Suprapubic skin (tissue), 4 donors: ENCODE measurements at regions not wholly inside any gene's neighbourhood (a gene's known extent, or its start where the extent isn't known, plus 50 kb on each side); places are given as distances from the start of the nearest gene placed in this dataset.

Experiments
- DNase-seq, 2 donors: peaks; one replicate each; pipeline ENCODE4 v3.0.0-alpha.2; 2019; ENCODE audit warnings: low spot score in 2 of 2
- H3K27ac ChIP-seq: fragments of 200-600 bp; sonication (generic); one replicate; pipeline ENCODE4 v1.5.1; 2019
- H3K27me3 ChIP-seq: fragments of 200-600 bp; sonication (generic); one replicate; pipeline ENCODE4 v1.5.1; 2019
- H3K36me3 ChIP-seq: fragments of 200-600 bp; sonication (generic); one replicate; pipeline ENCODE4 v1.5.1; 2019
- H3K4me1 ChIP-seq: fragments of 200-600 bp; sonication (generic); one replicate; pipeline ENCODE4 v1.5.1; 2019
- H3K4me3 ChIP-seq: fragments of 200-600 bp; sonication (generic); one replicate; pipeline ENCODE4 v1.5.1; 2019; ENCODE audit warnings: mild to moderate bottlenecking
- H3K9me3 ChIP-seq: fragments of 200-600 bp; sonication (generic); one replicate; pipeline ENCODE4 v1.5.1; 2019
- CTCF ChIP-seq, 2 donors: fragments of 200-600 bp in 1 of 2; fragments of 450-650 bp in 1 of 2; sonication (generic) in 1 of 2; IDR thresholded peaks; one replicate each; pipeline ENCODE4 v1.5.1; 2016 to 2019; ENCODE audit warnings: antibody characterized with exemption in 2 of 2, mild to moderate bottlenecking in 1 of 2, moderate library complexity in 1 of 2
- EP300 ChIP-seq: sonication (generic); formaldehyde crosslinking; IDR thresholded peaks from one replicate; pipeline ENCODE4 v1.6.1; 2017; ENCODE audit warnings: antibody characterized with exemption
- POLR2A ChIP-seq, 2 donors: fragments of 450-650 bp; IDR thresholded peaks; one replicate each; pipeline ENCODE4 v1.6.1; 2017; ENCODE audit warnings: antibody characterized with exemption in 2 of 2, mild to moderate bottlenecking in 2 of 2, moderate library complexity in 2 of 2
- POLR2AphosphoS5 ChIP-seq, 3 donors: sonication (generic); formaldehyde crosslinking; IDR thresholded peaks; one replicate each; pipeline ENCODE4 v1.6.1; 2017; ENCODE audit warnings: antibody characterized with exemption in 3 of 3
- WGBS: methylation state at CpG from one replicate; pipeline ENCODE4 v1.1.5; 2018; 5-methylcytosine and 5-hydroxymethylcytosine counted together

- Histone ChIP-seq H3K4me3 (no peak overlapping the region), H3K27ac (no peak overlapping the region), H3K4me1 (no peaks in the 10 kb centered on the region), H3K36me3 (no peaks in the 10 kb centered on the region), H3K27me3 (no peaks in the 10 kb centered on the region), H3K9me3 (no peaks in the 10 kb centered on the region)
- 46% methylated on average over 3 of the region's 5 CpGs for WGBS
- DNase-seq: no peak
- TF ChIP-seq CTCF (IDR thresholded peaks at IDR 0.05) (no peak), EP300 (no peak), POLR2A (IDR thresholded peaks at IDR 0.05) (no peak), POLR2AphosphoS5 (IDR thresholded peaks at IDR 0.05) (no peak)
These were observed 1322.3 kb downstream of the UQCRFS1 start for GRCh38 chr19:27890696-27891095.

- Histone ChIP-seq H3K36me3 (no peaks in the 10 kb centered on the region), H3K4me1 (no peaks in the 10 kb centered on the region), H3K27ac (no peak overlapping the region), H3K4me3 (no peak overlapping the region), H3K9me3 (no peaks in the 10 kb centered on the region), H3K27me3 (no peaks in the 10 kb centered on the region)
- no peak for TF ChIP-seq POLR2A (IDR thresholded peaks at IDR 0.05)
- TF ChIP-seq POLR2AphosphoS5 (IDR thresholded peaks at IDR 0.05): no peak
- TF ChIP-seq EP300: no peak
- no peak for TF ChIP-seq CTCF (IDR thresholded peaks at IDR 0.05)
- 82% methylated on average over 3 of the region's 3 CpGs for WGBS
- DNase-seq: no peak
These were observed 1322.7 kb downstream of the UQCRFS1 start for GRCh38 chr19:27890206-27890605.

- WGBS: 91% methylated on average over 3 of the region's 3 CpGs
- H3K36me3 ChIP-seq: no peaks in the 10 kb centered on the region
- no peaks in the 10 kb centered on the region for H3K9me3 ChIP-seq
- TF ChIP-seq EP300 (no peak), POLR2AphosphoS5 (IDR thresholded peaks at IDR 0.05) (no peak), POLR2A (IDR thresholded peaks at IDR 0.05) (no peak), CTCF (IDR thresholded peaks at IDR 0.05) (no peak)
- H3K4me1 ChIP-seq: no peaks in the 10 kb centered on the region
- DNase-seq: no peak
- H3K4me3 ChIP-seq: no peak overlapping the region
- no peaks in the 10 kb centered on the region for H3K27me3 ChIP-seq
- no peak overlapping the region for H3K27ac ChIP-seq
These were observed 1323.8 kb downstream of the UQCRFS1 start for GRCh38 chr19:27889156-27889555.

- H3K27me3 ChIP-seq: no peaks in the 10 kb centered on the region
These were observed 1325.0 kb downstream of the UQCRFS1 start for GRCh38 chr19:27887946-27888345.

GRCh38 chr19:27885359-27885758 is 1327.6 kb downstream of the UQCRFS1 start:
- TF ChIP-seq POLR2A (IDR thresholded peaks at IDR 0.05): no peak
- no peak for TF ChIP-seq EP300
- no peaks in the 10 kb centered on the region for H3K4me1 ChIP-seq
- no peak overlapping the region for H3K4me3 ChIP-seq
- H3K27ac ChIP-seq: no peak overlapping the region
- no peak for DNase-seq
- no peaks in the 10 kb centered on the region for H3K36me3 ChIP-seq
- H3K9me3 ChIP-seq: no peaks in the 10 kb centered on the region
- H3K27me3 ChIP-seq: no peaks in the 10 kb centered on the region
- WGBS: 86% methylated on average over 7 of the region's 7 CpGs

More at GRCh38 chr19:27887946-27888345, 1325.0 kb downstream of the UQCRFS1 start:
- H3K4me1 ChIP-seq: no peaks in the 10 kb centered on the region
- no peak overlapping the region for H3K27ac ChIP-seq
- TF ChIP-seq EP300: no peak
- no peak for TF ChIP-seq POLR2A (IDR thresholded peaks at IDR 0.05)
- no peak for TF ChIP-seq CTCF (IDR thresholded peaks at IDR 0.05)
- TF ChIP-seq POLR2AphosphoS5 (IDR thresholded peaks at IDR 0.05): no peak
- H3K4me3 ChIP-seq: no peak overlapping the region
- no peaks in the 10 kb centered on the region for H3K36me3 ChIP-seq
- 72% methylated on average over 2 of the region's 2 CpGs for WGBS
- H3K9me3 ChIP-seq: no peaks in the 10 kb centered on the region
- no peak for DNase-seq

GRCh38 chr19:27884376-27884775 is 1328.6 kb downstream of the UQCRFS1 start:
- WGBS: 81% methylated on average over 2 of the region's 2 CpGs
- TF ChIP-seq EP300 (no peak), POLR2A (IDR thresholded peaks at IDR 0.05) (no peak), CTCF (IDR thresholded peaks at IDR 0.05) (no peak), POLR2AphosphoS5 (IDR thresholded peaks at IDR 0.05) (no peak)
- DNase-seq: no peak
- Histone ChIP-seq H3K27ac (no peak overlapping the region), H3K36me3 (no peaks in the 10 kb centered on the region), H3K9me3 (no peaks in the 10 kb centered on the region), H3K4me3 (no peak overlapping the region), H3K27me3 (no peaks in the 10 kb centered on the region), H3K4me1 (no peaks in the 10 kb centered on the region)
